ENCODE measurements at regions not wholly inside any gene's neighbourhood (a gene's known extent, or its start where the extent isn't known, plus 50 kb on each side); places are given as distances from the start of the nearest gene placed in this dataset.

GRCh38 chr10:20618011-20618547 lies 279.0 kb downstream of the NEBL start:
- no peak for TF ChIP-seq CTCF (conservative IDR thresholded peaks at IDR 0.05; ENCODE audit: low read length)
- no peak for DNase-seq (ENCODE audit: low read depth)
- H3K4me3 ChIP-seq (ENCODE audit: low read length): no peak overlapping the region

- TF ChIP-seq CTCF (conservative IDR thresholded peaks at IDR 0.05; ENCODE audit: low read length): no peak
- H3K4me3 ChIP-seq (ENCODE audit: low read length): no peak overlapping the region
- DNase-seq (ENCODE audit: low read depth): no peak
Measured at GRCh38 chr10:20616918-20617810, 279.9 kb downstream of the NEBL start.

GRCh38 chr10:20616056-20616671 lies 280.9 kb downstream of the NEBL start:
- no peak for TF ChIP-seq CTCF (conservative IDR thresholded peaks at IDR 0.05; ENCODE audit: low read length)
- no peak for DNase-seq (ENCODE audit: low read depth)
- H3K4me3 ChIP-seq (ENCODE audit: low read length): no peak overlapping the region

- no peak overlapping the region for H3K4me3 ChIP-seq (ENCODE audit: low read length)
- no peak for DNase-seq (ENCODE audit: low read depth)
- TF ChIP-seq CTCF (conservative IDR thresholded peaks at IDR 0.05; ENCODE audit: low read length): no peak
Measured at GRCh38 chr10:20615395-20615794, 281.7 kb downstream of the NEBL start.

- TF ChIP-seq CTCF (conservative IDR thresholded peaks at IDR 0.05; ENCODE audit: low read length): no peak
- DNase-seq (ENCODE audit: low read depth): no peak
Measured at GRCh38 chr10:20614911-20615310, 282.2 kb downstream of the NEBL start.

GRCh38 chr10:20608503-20608902 lies 288.6 kb downstream of the NEBL start:
- DNase-seq (ENCODE audit: low read depth): no peak
- no peak overlapping the region for H3K4me3 ChIP-seq (ENCODE audit: low read length)
- no peak for TF ChIP-seq CTCF (conservative IDR thresholded peaks at IDR 0.05; ENCODE audit: low read length)

More at GRCh38 chr10:20614911-20615310, 282.2 kb downstream of the NEBL start:
- no peak overlapping the region for H3K4me3 ChIP-seq (ENCODE audit: low read length)

All from AG10803 (cell line).